Parathyroid adenoma (tissue), 2 donors: ENCODE measurements at regions not wholly inside any gene's neighbourhood (a gene's known extent, or its start where the extent isn't known, plus 50 kb on each side); places are given as distances from the start of the nearest gene placed in this dataset.

Experiments used
- H2AFZ ChIP-seq: fragments of 300-600 bp; sonication (generic); one replicate; pipeline ENCODE4 v1.7.0; 2017; ENCODE audit warnings: antibody characterized with exemption, mild to moderate bottlenecking
- H3K27ac ChIP-seq: fragments of 300-600 bp; sonication (generic); one replicate; pipeline ENCODE4 v1.7.0; 2017
- H3K27me3 ChIP-seq: fragments of 300-600 bp; sonication (generic); one replicate; pipeline ENCODE4 v1.7.0; 2017; ENCODE audit warnings: low read length; ENCODE audit not compliant: control insufficient read depth, insufficient read depth
- H3K36me3 ChIP-seq: fragments of 300-600 bp; sonication (generic); one replicate; pipeline ENCODE4 v1.7.0; 2017; ENCODE audit warnings: low read length; ENCODE audit not compliant: control insufficient read depth, insufficient read depth
- H3K4me1 ChIP-seq: fragments of 300-600 bp; sonication (generic); one replicate; pipeline ENCODE4 v1.7.0; 2017; ENCODE audit warnings: control low read depth
- H3K4me2 ChIP-seq: fragments of 300-600 bp; sonication (generic); one replicate; pipeline ENCODE4 v1.7.0; 2017; ENCODE audit warnings: low read length
- H3K4me3 ChIP-seq: fragments of 300-600 bp; sonication (generic); one replicate; pipeline ENCODE4 v1.7.0; 2017; ENCODE audit warnings: low read depth, low read length
- H3K79me2 ChIP-seq: fragments of 300-600 bp; sonication (generic); one replicate; pipeline ENCODE4 v1.7.0; 2017; ENCODE audit warnings: control low read depth
- H3K9ac ChIP-seq: fragments of 300-600 bp; sonication (generic); one replicate; pipeline ENCODE4 v1.7.0; 2017; ENCODE audit warnings: mild to moderate bottlenecking
- H3K9me3 ChIP-seq: fragments of 300-600 bp; sonication (generic); one replicate; pipeline ENCODE4 v1.7.0; 2017; ENCODE audit warnings: low read length; ENCODE audit not compliant: control insufficient read depth
- TF ChIP-seq, protein P1 (sequence below): fragments of 300-600 bp; sonication (generic); IDR thresholded peaks from one replicate; pipeline ENCODE4 v1.7.0; 2017; ENCODE audit warnings: antibody characterized with exemption, mild to moderate bottlenecking
- donor health status: primary hyperparathyroidism.

DNA sequence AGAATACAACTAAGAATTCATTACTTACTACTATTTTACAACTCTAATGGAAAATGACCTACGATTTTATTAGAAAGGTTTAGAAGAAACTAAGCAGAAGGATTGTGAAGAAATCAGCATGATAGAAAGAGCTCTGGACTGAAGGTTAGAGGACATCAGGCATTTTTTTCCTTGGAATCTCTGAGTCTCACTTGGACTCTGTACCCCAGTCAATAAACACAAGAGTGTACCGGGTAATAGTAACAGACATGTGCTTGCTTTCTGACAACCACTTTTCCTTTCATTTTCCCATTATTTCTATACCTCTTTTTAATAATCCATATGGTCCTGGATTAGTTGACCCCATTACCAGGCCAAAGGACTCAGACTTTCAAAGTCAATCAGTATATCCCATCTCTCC is 1240.9 kb upstream of the LRRTM3 start:
- Histone ChIP-seq H3K27me3 (no peaks in the 10 kb centered on the region), H3K9me3 (no peaks in the 10 kb centered on the region), H3K4me3 (no peak overlapping the region), H3K4me1 (no peaks in the 10 kb centered on the region), H3K79me2 (no peaks in the 10 kb centered on the region), H3K36me3 (no peaks in the 10 kb centered on the region), H3K4me2 (no peak overlapping the region), H3K9ac (no peak overlapping the region), H2AFZ (no peak overlapping the region), H3K27ac (no peak overlapping the region)
- TF ChIP-seq, protein P1, sequence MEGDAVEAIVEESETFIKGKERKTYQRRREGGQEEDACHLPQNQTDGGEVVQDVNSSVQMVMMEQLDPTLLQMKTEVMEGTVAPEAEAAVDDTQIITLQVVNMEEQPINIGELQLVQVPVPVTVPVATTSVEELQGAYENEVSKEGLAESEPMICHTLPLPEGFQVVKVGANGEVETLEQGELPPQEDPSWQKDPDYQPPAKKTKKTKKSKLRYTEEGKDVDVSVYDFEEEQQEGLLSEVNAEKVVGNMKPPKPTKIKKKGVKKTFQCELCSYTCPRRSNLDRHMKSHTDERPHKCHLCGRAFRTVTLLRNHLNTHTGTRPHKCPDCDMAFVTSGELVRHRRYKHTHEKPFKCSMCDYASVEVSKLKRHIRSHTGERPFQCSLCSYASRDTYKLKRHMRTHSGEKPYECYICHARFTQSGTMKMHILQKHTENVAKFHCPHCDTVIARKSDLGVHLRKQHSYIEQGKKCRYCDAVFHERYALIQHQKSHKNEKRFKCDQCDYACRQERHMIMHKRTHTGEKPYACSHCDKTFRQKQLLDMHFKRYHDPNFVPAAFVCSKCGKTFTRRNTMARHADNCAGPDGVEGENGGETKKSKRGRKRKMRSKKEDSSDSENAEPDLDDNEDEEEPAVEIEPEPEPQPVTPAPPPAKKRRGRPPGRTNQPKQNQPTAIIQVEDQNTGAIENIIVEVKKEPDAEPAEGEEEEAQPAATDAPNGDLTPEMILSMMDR: no peak

DNA sequence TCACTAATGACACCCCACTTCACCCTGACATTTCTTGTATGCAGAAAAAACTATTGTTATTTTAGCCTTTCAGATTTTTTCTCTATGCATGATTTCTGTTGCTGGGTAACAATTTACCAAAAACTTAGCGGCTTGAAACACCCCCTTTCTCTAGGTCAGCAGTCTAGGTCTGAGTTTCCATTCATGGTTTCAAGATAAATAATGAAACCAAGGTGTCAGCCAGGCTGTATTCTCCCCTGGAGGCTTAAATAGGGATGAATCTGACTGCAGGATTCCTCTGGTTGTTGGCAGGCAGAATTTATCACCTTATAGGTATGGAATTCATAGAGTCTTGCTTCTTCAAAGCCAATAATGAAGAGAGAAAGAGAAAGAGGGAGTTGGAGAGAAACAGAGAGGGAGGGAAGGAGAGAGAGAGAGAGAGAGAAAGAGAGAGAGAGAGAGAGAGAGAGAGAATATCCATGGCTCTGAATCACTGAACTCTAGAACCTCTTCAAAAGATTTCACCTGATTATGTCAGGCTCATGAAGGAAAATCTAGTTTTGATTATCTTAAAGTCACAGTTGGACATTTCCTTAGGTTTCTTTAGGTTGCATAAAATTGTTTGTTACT is 1224.6 kb upstream of the LRRTM3 start:
- Histone ChIP-seq H3K4me2 (no peak overlapping the region), H2AFZ (no peak overlapping the region), H3K4me1 (no peaks in the 10 kb centered on the region), H3K9ac (no peak overlapping the region), H3K9me3 (peaks cover 5% of the 10 kb centered on the region), H3K36me3 (no peaks in the 10 kb centered on the region), H3K79me2 (no peaks in the 10 kb centered on the region), H3K4me3 (no peak overlapping the region), H3K27me3 (no peaks in the 10 kb centered on the region), H3K27ac (no peak overlapping the region)
- TF ChIP-seq, protein P1: no peak

DNA sequence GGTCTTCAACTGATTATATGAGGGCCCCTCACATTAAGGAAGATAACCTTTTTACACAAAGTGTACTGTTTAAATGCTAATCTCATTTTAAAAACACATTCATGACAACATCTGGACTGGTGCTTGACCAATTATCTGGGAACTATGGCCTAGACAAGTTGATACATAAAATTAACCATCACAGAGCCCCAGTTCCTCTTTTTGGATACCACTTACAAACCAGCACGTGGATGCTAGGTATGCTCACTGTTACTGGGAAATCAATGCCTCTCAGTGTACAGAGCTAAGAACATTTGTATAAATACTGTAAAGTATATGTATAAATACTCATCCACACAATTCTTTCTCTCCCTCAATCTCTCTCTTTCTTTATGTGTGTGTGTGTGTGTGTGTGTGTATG is 1217.8 kb upstream of the LRRTM3 start:
- no peak overlapping the region for H3K4me2 ChIP-seq
- no peaks in the 10 kb centered on the region for H3K36me3 ChIP-seq
- H3K27me3 ChIP-seq: no peaks in the 10 kb centered on the region
- H3K9ac ChIP-seq: no peak overlapping the region
- TF ChIP-seq, protein P1: no peak
- no peak overlapping the region for H3K4me3 ChIP-seq
- H3K9me3 ChIP-seq: no peaks in the 10 kb centered on the region
- H3K4me1 ChIP-seq: no peaks in the 10 kb centered on the region
- H2AFZ ChIP-seq: no peak overlapping the region
- H3K27ac ChIP-seq: no peak overlapping the region
- no peaks in the 10 kb centered on the region for H3K79me2 ChIP-seq

DNA sequence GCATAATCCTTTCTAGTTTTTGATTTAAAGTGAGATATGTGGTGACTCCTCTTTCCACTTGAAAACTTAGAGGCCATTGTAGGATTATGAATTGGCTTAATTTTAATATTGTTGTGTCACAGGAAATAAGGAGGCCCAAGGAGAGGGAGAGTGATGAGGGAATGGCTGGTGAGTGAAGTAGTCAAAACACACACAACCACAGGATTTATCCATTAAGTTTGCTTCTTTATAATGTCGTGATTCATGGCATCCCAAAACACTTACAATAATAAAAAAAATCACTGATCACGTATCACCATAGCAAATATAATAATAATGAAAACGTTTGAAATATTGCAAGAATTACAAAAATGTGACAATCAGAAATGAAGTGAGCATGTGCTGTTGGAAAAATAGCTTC is 1215.5 kb upstream of the LRRTM3 start:
- no peak overlapping the region for H3K4me2 ChIP-seq
- H3K4me3 ChIP-seq: no peak overlapping the region
- H2AFZ ChIP-seq: no peak overlapping the region
- H3K4me1 ChIP-seq: no peaks in the 10 kb centered on the region
- TF ChIP-seq, protein P1: no peak
- no peaks in the 10 kb centered on the region for H3K36me3 ChIP-seq
- no peak overlapping the region for H3K9ac ChIP-seq
- no peak overlapping the region for H3K27ac ChIP-seq
- H3K79me2 ChIP-seq: no peaks in the 10 kb centered on the region
- H3K27me3 ChIP-seq: no peaks in the 10 kb centered on the region
- H3K9me3 ChIP-seq: no peaks in the 10 kb centered on the region

DNA sequence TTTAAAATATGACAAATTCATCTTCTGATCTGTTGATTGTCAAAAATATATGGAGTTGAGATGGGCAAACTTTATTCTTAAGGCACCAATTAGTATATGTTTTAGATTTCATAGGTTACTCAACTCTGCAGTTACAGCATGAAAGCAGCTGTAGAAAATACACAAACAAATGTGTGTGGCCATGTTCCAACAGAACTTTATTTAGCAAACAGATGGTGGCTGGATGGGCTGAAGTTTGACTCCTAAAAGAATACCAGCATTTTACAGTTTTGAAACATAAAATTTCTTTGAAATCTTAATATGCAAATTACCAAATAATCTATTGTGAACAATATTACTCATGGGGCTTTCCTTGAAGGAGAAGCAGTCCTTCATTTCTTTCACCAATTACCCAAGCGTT is 1206.0 kb upstream of the LRRTM3 start:
- no peak overlapping the region for H3K4me3 ChIP-seq

More for the DNA sequence above, 1206.0 kb upstream of the LRRTM3 start:
- no peak overlapping the region for H3K4me2 ChIP-seq
- no peaks in the 10 kb centered on the region for H3K27me3 ChIP-seq
- H3K79me2 ChIP-seq: no peaks in the 10 kb centered on the region
- no peak overlapping the region for H3K27ac ChIP-seq
- no peaks in the 10 kb centered on the region for H3K9me3 ChIP-seq
- no peak overlapping the region for H3K9ac ChIP-seq
- TF ChIP-seq, protein P1: no peak
- no peak overlapping the region for H2AFZ ChIP-seq
- H3K36me3 ChIP-seq: no peaks in the 10 kb centered on the region
- H3K4me1 ChIP-seq: no peaks in the 10 kb centered on the region
